ENCODE measurements at regions not wholly inside any gene's neighbourhood (a gene's known extent, or its start where the extent isn't known, plus 50 kb on each side); places are given as distances from the start of the nearest gene placed in this dataset.

DNA sequence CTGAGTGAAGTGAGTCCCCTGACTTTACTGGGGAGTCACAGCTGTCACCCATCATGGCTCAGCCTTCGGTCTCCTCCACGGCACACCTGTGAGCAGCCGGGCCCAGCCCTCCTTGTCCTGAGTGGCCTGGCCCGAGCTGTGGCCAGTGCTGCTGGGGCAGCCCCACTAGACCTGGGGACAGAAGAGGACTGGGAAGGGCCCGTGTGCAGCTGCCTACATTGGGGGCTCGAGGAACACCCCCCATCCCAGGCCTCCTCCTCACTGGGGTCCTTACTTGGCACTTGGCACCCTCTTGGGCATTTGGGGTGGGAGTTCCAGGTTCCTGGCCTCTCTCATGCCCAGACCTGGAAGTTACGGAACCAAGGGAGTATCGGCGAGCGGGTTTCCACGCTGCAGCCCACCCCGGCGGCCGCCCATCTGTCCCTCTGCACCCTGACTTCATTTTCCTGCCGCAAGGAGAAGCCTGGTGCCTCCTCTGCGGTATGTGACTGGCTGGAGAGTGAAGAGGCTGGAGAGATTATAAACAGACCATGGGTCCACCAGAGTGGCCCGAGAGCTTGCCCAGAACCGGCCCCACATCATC, 179.7 kb downstream of the KIF26A start:
- DNase-seq (ENCODE audit: extremely low read depth, low read depth, low spot score) = no peak

DNA sequence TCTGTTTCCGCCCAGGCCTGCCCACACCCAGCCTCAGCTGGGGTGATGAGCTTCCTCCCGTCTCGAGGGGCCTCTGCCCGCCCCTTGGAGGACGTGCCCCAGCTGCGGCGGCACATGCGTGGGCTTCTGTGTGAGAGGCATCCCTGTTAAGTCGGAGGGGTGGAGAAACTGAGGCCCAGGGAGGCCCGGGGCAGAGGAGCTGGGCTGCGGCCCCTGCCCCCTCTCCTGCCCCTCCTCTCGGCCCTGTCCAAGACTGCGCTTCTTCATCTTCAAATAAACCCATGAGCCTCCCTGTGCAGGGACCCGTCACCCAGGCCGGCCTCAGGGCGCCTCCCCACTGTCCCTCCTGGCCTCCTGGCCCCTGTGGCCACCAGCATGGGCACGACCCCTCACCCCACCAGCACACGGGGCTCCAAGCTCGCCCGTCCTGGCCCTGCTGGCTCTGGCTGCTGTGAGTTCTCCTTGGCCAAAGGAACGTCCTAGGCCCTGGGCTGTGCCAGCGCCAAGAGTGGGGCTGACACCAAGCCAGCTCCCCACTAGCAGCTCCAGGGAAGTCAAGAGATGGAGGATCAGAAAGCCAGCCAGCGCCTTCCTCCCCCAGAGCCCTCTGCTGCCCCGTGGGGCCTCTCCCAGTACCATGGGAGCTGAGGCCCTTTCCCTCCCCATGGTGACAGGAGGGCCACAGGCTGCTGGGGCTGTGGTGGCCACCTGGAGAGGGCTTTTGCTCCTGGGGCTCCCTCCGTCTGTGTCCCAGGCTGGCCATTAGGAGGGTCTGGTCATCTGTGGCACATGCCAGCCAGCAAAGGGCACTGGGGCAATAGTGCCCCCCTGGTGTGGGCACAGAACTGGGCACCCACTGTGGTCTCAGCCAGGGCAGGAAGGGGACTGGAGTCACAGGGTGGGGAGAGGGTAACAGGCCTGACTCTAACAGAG, 180.4 kb downstream of the KIF26A start:
- DNase-seq (ENCODE audit: extremely low read depth, low read depth, low spot score) = no peak

DNA sequence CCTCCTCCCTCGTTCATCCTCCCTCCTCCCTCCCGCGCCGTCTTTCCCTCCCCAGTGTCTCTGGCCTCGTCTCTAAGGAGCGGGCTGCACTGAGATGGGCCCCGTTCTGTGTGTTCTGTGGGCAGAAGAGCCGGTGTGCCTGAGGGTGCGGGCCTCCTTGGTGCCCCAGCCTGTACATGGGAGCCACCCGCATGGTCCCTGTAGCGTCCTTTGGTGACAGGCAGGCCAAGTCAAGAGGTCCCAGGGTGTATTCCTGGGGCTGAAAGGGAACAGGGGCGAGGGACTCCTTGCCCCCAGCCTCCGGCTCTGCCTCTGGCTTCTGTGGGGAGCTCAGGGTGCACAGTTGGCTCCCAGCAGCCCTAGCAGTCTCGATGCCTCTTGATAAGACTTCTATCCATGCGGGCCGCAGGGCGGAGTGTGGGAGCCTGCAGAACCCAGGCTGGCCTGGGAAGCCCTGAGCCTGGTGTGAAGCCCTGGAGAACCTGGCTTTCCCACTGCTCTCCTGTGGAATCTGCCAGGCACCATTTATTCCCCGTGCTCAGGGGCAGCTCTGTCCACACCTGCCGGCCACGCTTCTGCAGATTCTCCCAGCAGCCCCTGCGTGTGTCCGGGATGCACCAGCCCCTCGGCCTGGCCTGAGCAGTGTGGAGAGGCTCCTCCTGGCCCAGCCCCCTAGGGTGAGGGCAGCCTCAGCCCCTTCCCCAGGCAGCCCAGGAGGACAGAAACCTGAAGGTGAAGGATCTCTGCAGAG, 181.3 kb downstream of the KIF26A start:
- no peak for DNase-seq (ENCODE audit: extremely low read depth, low read depth, low spot score)

DNA sequence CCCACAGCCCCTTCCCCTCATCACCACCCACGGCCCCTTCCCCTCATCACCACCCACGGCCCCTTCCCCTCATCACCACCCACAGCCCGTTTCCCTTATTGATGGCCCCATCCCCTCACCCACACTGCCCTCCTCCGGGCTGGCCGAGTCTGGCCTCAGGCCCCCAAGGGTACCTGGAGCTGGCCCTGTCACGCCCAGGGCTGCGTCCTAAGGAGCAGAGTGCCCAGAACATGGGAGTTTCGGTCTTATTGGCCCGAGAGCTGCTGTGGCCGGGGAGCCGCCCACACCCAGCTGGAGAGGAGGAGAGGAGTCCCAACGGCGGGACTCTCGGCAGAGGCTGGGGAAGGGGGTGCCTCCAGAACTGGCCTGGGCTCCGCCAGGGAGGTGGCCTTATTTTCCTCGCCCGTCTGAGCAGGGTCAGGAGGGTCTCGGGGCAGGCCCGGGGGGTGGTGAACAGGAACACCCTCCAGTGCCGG, 182.3 kb downstream of the KIF26A start:
- no peak for DNase-seq (ENCODE audit: extremely low read depth, low read depth, low spot score)

DNA sequence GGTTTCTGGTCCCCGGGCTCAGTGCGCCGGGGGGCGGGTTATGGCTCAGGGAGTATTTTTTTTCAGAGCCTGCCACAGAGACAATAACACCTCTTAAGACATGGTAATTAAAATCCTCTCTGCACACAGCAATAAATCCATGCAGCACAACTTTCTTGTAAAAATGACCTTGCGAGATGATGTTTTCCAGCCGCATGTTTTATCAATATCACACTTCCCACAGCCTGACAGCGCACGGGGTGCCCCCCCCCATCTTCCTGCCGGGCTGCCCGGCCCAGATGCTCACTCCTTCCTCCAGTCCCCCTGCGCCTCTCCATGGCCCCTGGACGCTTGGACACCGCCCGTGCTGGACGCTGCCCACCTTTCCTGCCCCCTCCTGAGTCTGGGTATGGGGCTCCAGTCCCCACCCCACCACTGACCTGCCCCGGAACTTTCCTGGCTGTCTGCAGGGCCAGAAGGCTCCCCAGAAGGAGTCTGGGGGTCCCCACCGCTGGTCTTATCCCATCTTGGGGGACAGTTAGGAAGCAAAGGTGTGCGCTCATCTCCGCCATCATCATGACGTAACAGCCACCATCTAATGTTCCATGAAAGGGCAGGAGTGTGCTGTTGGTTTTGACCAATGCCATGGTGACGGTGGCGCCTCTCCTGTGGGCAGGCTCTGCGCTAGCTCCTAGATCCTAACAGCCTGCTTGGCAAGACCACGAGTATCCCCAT, 182.9 kb downstream of the KIF26A start:
- DNase-seq (ENCODE audit: extremely low read depth, low read depth, low spot score) = no peak

DNA sequence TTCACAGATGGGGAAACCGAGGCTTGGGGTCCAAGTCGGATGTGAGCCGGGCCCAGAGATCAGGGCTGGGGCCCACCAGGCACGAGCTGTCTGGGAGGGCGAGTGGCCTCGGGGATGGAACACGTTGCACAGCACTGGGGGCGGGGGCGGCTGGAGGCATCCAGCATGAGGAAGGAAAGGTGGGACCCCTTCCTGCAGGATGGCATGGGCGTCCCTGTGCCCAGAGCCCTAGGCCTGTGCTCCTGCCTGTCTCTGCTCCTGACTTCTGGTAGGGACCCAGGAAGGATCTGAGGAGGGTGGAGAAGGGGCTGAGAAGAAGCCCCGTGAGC, 183.4 kb downstream of the KIF26A start:
- no peak for DNase-seq (ENCODE audit: extremely low read depth, low read depth, low spot score)

DNA sequence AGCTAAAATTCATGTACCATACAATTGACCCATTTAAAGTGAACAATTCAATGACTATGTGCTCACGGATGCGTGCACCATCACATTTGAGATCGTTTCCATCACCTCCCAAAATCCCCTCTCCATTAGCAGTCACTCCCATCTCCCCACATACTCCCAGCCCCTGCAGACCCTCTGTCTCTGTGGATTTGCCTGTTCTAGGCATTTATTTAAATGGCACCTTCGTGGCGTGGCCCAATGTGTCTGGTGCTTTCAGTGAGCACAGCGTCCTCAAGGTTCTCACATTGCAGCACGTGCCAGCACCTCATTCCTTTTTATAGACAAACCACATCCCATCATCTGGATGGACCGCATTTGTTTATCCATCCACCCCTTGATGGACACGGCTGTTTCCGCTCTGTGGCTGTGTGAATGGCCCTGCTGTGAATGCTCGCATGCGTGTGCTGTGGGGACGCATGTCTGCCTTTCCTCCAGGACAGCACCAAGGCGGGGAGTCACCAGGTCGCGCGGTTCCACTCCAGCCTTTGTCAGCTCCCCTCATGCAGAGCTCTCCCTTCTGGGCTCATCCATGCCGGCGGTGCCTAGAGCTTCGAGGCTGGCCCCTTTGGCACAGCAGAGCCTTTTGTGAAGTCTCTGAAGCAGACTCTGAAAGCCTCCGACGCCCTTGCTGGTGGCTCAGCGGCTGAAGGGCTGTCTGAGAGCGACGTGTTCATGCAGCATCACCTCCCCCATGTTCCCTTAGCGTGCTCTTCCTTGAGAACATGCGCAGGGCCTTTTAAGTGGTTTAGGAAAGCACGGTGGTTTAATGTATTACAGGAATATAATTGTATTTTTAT, 184.4 kb downstream of the KIF26A start:
- DNase-seq (ENCODE audit: extremely low read depth, low read depth, low spot score) = no peak

DNA sequence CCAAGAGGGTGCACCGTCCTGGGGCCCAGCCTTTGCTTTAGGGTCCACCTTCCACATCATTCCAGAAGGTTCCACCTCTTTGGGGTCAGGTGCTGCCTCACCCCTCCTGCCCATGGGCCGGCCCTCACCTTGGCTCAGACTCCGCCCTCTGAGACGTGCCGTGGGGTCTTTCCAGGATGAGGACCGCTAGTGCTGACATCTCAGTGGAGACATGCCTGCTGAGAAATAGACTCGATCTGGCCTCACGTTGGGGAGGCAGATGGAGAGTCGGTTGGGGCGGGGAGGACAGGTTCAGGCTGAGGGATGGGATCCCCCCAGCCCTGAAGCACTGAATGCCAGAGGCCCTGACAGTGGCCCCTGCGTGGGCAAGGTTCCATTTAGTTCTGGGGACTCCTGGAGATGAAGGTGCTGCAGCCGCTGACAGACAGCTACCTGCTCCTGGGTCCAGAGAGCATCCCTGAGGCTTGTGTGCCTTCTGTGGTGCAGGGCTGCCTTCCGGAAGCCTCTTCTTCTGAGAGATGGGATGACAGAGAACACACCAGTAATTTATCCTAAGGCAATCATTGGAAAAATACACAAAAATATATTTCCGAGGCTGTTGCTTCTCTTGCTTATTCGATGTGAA, 185.3 kb downstream of the KIF26A start:
- no peak for DNase-seq (ENCODE audit: extremely low read depth, low read depth, low spot score)

DNA sequence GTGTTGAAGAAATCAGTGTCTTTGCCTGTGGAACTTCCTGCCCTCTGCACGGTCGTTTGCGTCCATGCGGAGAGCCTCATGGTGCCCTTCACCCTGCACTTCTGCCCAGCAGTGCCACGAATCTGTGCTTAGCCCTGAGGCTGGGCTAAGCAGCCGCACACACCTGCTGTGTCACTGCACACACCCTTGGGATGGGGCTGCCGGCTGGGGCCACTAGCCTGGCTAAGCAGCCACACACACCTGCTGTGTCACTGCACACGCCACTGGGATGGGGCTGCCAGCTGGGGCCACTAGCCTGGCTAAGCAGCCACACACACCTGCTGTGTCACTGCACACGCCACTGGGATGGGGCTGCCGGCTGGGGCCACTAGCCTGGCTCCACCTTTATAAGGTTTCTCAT, 188.5 kb downstream of the KIF26A start:
- DNase-seq (ENCODE audit: extremely low read depth, low read depth, low spot score) = no peak

DNA sequence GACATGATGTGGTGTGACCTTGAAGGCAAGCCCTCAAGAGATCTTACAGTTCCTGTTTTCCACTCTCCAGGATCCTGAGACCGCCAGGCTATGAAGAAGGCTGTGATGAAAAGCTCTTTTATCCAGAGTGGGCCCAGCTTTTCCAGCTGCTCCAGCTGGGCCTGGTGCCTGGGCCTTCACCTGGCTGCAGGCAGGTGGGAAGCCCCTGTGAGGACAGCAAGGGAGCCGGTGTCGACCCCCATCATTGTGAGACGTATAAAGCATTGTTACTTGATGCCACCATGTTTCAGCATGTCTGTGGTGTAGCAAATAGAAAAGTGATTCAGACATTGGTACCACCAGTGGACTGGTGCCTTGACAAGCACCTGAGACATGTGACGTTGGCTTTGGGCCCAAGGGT, 190.2 kb downstream of the KIF26A start:
- no peak for DNase-seq (ENCODE audit: extremely low read depth, low read depth, low spot score)

DNA sequence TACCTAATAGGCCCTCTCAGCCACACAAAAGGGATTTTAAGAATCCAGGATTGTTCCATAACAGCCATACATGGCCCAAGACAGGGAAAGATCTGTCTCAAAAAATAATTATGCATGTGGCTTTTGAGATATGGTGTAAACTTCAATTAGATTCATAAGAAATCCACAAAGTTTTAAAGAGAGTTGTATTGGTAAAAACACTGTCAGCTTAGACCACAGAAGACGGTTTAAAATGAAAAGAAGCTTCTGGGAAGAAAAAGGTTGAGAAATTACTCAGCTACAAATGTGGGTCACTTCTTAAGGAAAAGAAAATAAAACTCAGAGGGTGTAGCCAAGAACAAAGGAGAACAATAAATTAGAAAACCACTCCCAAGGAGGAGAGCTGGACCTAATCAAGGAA, 191.4 kb downstream of the KIF26A start:
- no peak for DNase-seq (ENCODE audit: extremely low read depth, low read depth, low spot score)

DNA sequence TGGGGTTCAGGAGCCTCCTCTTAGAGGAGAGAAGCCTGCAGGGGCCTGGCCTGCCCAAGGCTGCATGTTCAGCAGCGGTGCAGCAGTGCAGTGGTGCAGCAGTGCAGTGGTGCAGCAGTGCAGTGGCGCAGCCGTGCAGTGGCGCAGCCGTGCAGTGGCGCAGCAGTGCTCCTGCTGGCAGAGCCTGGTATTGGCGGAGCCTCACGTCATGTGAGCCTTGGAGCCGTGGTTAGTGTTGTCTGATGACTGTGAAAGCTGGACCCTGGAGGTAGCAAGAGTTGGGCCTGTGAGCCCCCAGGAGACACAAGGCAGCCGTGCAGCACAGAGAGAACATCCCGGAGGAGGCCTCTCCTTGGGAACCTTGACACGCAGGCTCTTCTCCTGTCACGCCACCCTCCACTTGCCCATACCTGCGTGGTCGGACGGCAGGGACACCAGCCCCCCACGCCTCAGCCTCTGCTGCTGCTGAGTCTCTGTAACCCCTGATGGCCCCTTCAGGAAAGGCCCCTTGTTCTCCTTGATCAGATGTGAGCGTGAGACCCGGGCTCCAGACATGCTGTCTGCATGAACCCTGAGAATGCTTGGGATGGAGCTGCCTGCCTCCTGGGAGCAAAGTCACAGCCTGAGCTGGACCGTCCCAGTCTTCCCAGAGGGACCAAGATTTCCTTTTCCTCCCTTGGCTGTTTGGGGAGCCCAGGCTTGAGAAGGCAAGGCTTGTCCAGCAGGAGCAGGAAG, 193.7 kb downstream of the KIF26A start:
- DNase-seq (ENCODE audit: extremely low read depth, low read depth, low spot score) = no peak

DNA sequence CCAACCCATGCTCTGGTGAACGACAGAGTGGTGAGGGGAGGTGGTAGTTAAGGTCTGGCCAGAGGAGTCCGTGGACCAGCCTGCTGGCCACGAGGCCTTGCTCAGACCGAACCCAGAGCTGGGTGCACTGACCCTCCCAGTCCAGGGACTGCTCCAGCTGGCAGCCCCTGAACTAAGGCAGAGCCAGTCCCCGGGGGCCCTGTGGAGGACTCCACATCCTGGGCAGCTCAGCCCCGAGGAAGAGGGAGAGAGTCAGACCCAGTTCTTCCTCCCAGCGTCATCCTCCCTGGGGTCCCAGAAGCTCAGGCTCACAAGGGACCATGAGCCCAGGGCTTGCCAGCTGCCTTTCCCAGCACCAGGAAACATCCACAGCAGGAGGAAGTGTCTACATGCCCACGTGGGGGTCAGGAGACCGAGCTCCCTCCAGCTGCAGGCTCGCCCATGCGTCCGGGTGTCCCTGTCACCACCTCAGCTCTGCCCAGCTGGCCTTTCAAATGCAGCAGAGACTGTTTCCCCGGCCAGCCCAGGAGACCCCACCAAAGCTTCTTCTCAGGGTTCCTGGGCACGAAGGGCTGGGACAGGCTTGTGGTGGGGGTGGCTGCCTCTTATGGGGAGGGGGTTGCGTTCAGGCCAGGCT, 194.4 kb downstream of the KIF26A start:
- no peak for DNase-seq (ENCODE audit: extremely low read depth, low read depth, low spot score)

DNA sequence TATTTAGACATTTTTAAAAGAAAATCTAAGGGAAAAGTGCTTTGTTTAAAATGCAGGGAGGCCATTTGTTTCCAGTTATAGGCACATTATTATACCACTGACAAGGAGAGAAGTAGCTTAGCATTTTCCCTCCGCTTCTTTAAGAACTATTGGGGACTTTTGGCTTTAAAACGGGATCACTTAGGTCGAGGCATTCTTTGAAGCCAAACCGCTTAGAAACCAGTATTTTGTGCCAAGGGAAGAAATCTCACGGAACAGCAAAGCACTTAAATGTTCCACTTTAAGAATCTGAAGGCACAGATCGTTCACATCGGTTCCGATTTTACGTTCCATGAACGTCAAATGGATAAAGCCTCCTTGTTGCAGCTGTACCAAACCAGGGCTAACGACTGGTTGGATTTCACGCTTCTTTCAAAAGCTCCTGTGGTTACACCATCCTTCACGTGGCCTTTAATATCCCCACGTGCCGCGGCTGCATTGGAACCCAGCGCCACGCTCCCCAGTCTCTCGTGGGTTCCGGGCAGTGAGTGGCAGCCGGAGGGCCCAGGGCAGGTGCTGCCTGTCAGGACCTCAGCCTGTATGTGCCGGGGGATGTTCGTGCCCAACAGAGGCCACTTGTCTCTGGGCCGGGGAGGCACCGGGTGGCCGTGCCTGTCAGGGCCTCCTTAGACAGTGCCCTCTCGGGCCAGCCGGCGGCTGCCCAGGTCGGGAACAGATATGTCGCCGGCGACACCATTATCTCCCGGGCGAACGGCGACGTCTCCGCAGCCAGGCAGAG, 195.4 kb downstream of the KIF26A start:
- DNase-seq (ENCODE audit: extremely low read depth, low read depth, low spot score) = no peak

DNA sequence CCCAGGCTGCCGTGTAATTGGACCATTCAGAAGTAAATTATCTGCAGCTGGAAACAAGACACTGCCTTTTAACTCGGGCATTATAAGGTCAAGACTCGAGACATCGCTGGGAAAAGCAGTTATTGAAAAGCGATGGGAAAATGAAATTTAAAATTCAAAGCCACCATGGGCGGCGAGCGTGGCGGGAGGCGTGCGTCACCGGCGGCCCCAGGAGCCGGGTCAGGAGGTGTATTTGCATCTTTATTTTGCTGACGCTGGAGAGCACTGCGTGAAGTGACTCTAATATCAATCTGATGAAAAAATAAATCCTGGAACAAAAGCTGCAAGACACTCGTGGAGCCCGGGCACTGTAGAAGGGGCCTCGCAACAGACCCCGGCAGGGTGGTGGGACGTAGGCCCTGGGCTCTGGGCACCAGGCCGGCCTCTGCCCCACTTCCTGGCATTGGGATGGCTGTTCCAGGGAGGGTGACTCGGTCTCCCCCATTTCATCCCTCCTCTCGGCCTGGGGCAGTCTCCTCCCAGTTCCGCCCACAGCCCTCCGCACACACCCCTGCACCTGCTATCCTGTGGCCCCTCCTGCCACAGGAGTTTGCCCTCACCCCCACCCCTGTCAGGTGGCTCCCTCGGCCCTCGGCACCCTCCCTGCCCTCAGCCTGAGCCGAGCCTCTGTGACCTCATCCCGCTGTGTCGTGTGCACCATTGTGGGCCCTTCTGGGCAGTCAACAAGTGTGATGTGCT, 196.2 kb downstream of the KIF26A start:
- DNase-seq (ENCODE audit: extremely low read depth, low read depth, low spot score) = no peak

DNA sequence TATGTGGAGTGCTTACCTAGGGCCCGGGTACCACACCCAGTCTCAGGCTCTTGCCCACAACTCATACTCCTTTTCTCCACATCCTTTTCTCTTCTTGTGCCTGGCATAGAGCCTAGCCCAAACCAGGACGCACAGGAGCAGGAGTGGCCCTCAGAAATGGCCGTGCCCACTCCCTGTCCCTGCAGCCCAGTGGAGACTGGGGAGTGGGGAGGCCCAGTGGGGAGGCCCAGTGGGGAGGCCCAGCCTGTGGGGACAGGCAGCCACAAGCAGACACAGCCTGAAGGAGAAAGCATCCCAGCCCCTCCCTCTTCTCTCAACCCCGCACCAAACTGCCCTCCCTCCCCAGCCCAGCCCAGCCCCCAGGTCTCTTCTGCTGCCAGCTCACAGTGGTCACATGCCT, 196.8 kb downstream of the KIF26A start:
- no peak for DNase-seq (ENCODE audit: extremely low read depth, low read depth, low spot score)

DNA sequence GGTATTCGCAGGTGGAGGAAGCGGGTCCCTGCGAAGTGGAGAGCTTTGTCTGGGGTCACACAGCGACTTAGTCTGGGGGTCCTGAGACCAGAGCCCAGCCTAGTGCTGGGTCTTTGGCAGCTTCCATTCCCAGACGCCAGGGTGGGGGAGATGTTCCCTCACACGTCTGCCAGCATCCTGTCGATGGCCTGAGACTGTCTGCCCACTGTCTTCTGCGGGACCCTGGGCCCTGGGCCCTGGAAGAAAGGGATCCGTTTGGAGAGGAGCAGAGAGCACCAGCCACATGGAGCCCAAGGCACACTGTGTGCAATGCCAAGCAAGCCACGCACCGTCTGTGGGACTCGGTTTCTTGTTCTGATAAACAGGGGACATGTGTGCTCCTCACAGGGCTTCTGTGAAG, 197.2 kb downstream of the KIF26A start:
- DNase-seq (ENCODE audit: extremely low read depth, low read depth, low spot score) = no peak

Data from glomerular endothelial cell (primary cell).